ENCODE measurements at regions not wholly inside any gene's neighbourhood (a gene's known extent, or its start where the extent isn't known, plus 50 kb on each side); places are given as distances from the start of the nearest gene placed in this dataset.

- DNase-seq, result no peak
- in situ Hi-C loops (cut with MboI; ENCODE audit: low pct_unique_long_range_greater_than_20kb, low sequenced_read_pairs), result no loop called here
Measured at GRCh38 chr21:22582026-22582425, 1583.8 kb downstream of the NCAM2 start.

- in situ Hi-C loops (cut with MboI; ENCODE audit: low pct_unique_long_range_greater_than_20kb, low sequenced_read_pairs), result no loop called here
- DNase-seq, result no peak
Measured at GRCh38 chr21:22584308-22584707, 1586.1 kb downstream of the NCAM2 start.

GRCh38 chr21:22585558-22585957, 1587.3 kb downstream of the NCAM2 start:
- peak; percentile 64 for DNase-seq
- in situ Hi-C loops (cut with MboI; ENCODE audit: low pct_unique_long_range_greater_than_20kb, low sequenced_read_pairs), result no loop called here

- in situ Hi-C loops (cut with MboI; ENCODE audit: low pct_unique_long_range_greater_than_20kb, low sequenced_read_pairs), result no loop called here
- DNase-seq, result no peak
Measured at GRCh38 chr21:22597660-22598255, 1599.5 kb downstream of the NCAM2 start.

GRCh38 chr21:22609802-22610201, 1611.6 kb downstream of the NCAM2 start:
- DNase-seq, result no peak
- in situ Hi-C loops (cut with MboI; ENCODE audit: low pct_unique_long_range_greater_than_20kb, low sequenced_read_pairs), result no loop called here

GRCh38 chr21:22627911-22628310, 1629.7 kb downstream of the NCAM2 start:
- in situ Hi-C loops (cut with MboI; ENCODE audit: low pct_unique_long_range_greater_than_20kb, low sequenced_read_pairs), result no loop called here
- DNase-seq, result no peak

- DNase-seq, result no peak
- in situ Hi-C loops (cut with MboI; ENCODE audit: low pct_unique_long_range_greater_than_20kb, low sequenced_read_pairs), result no loop called here
Measured at GRCh38 chr21:22630953-22631465, 1632.8 kb downstream of the NCAM2 start.

GRCh38 chr21:22632176-22632575, 1634.0 kb downstream of the NCAM2 start:
- DNase-seq, result no peak
- in situ Hi-C loops (cut with MboI; ENCODE audit: low pct_unique_long_range_greater_than_20kb, low sequenced_read_pairs), result no loop called here

GRCh38 chr21:22649246-22649645, 1651.0 kb downstream of the NCAM2 start:
- DNase-seq, result no peak
- in situ Hi-C loops (cut with MboI; ENCODE audit: low pct_unique_long_range_greater_than_20kb, low sequenced_read_pairs), result no loop called here

GRCh38 chr21:22650226-22650625, 1652.0 kb downstream of the NCAM2 start:
- peak; percentile 12 for DNase-seq
- in situ Hi-C loops (cut with MboI; ENCODE audit: low pct_unique_long_range_greater_than_20kb, low sequenced_read_pairs), result no loop called here

GRCh38 chr21:22657781-22658180, 1659.6 kb downstream of the NCAM2 start:
- no peak for DNase-seq
- in situ Hi-C loops (cut with MboI; ENCODE audit: low pct_unique_long_range_greater_than_20kb, low sequenced_read_pairs), result no loop called here

GRCh38 chr21:22670148-22670547, 1671.9 kb downstream of the NCAM2 start:
- no peak for DNase-seq
- in situ Hi-C loops (cut with MboI; ENCODE audit: low pct_unique_long_range_greater_than_20kb, low sequenced_read_pairs), result no loop called here

GRCh38 chr21:22679207-22679606, 1681.0 kb downstream of the NCAM2 start:
- no peak for DNase-seq
- in situ Hi-C loops (cut with MboI; ENCODE audit: low pct_unique_long_range_greater_than_20kb, low sequenced_read_pairs), result no loop called here

- in situ Hi-C loops (cut with MboI; ENCODE audit: low pct_unique_long_range_greater_than_20kb, low sequenced_read_pairs), result no loop called here
- no peak for DNase-seq
Measured at GRCh38 chr21:22691658-22692057, 1693.4 kb downstream of the NCAM2 start.

- peak; percentile 37 for DNase-seq
- in situ Hi-C loops (cut with MboI; ENCODE audit: low pct_unique_long_range_greater_than_20kb, low sequenced_read_pairs), result no loop called here
Measured at GRCh38 chr21:22703521-22703920, 1705.3 kb downstream of the NCAM2 start.

GRCh38 chr21:22710721-22711120, 1712.5 kb downstream of the NCAM2 start:
- in situ Hi-C loops (cut with MboI; ENCODE audit: low pct_unique_long_range_greater_than_20kb, low sequenced_read_pairs), result no loop called here
- DNase-seq, result peak; percentile 37

- DNase-seq, result no peak
- in situ Hi-C loops (cut with MboI; ENCODE audit: low pct_unique_long_range_greater_than_20kb, low sequenced_read_pairs), result no loop called here
Measured at GRCh38 chr21:22711636-22712035, 1713.4 kb downstream of the NCAM2 start.

- in situ Hi-C loops (cut with MboI; ENCODE audit: low pct_unique_long_range_greater_than_20kb, low sequenced_read_pairs), result no loop called here
Measured at GRCh38 chr21:22725436-22725835, 1727.2 kb downstream of the NCAM2 start.

GRCh38 chr21:22728091-22728490, 1729.9 kb downstream of the NCAM2 start:
- DNase-seq, result no peak
- in situ Hi-C loops (cut with MboI; ENCODE audit: low pct_unique_long_range_greater_than_20kb, low sequenced_read_pairs), result no loop called here

More at GRCh38 chr21:22725436-22725835, 1727.2 kb downstream of the NCAM2 start:
- no peak for DNase-seq

- in situ Hi-C loops (cut with MboI; ENCODE audit: low pct_unique_long_range_greater_than_20kb, low sequenced_read_pairs), result no loop called here
- DNase-seq, result no peak
Measured at GRCh38 chr21:22743085-22743484, 1744.9 kb downstream of the NCAM2 start.

- in situ Hi-C loops (cut with MboI; ENCODE audit: low pct_unique_long_range_greater_than_20kb, low sequenced_read_pairs), result no loop called here
- DNase-seq, result no peak
Measured at GRCh38 chr21:22754746-22755145, 1756.5 kb downstream of the NCAM2 start.
